GM10248 (cell line): ENCODE measurements at regions not wholly inside any gene's neighbourhood (a gene's known extent, or its start where the extent isn't known, plus 50 kb on each side); places are given as distances from the start of the nearest gene placed in this dataset.
"Not testable (repeated sequence)": the region's sequence is repeated elsewhere in the genome, so short reads cannot be mapped to it uniquely, and the experiment has no call there.

ENCODE experiments used
- CTCF ChIA-PET: fragments of 300-600 bp; sonication (Branson Sonifier 250); formaldehyde crosslinking; extraction: SDS; loops from one replicate; lab custom pipeline; 2021; ENCODE audit warnings: antibody characterized with exemption; lab: Yijun Ruan, JAX
- POLR2A ChIA-PET: fragments of 350-650 bp; sonication (Branson Sonifier 250); formaldehyde crosslinking; extraction: SDS; loops from one replicate; lab custom pipeline; 2020; ENCODE audit warnings: antibody characterized with exemption; lab: Yijun Ruan, JAX
- DNase-seq: peaks from one replicate; pipeline ENCODE4 v3.0.0; 2012; ENCODE audit errors: extremely low spot score
- TF ChIP-seq, protein P1 (sequence below): IDR thresholded peaks from 2 replicates; pipeline ENCODE4 v1.5.1; 2012; ENCODE audit warnings: mild to moderate bottlenecking, low read depth; ENCODE audit errors: extremely low read depth, missing control alignments, control extremely low read depth

- DNase-seq = no peak
- ChIA-PET CTCF (interaction anchor here (2.0 to 2.2 kb wide), 2 partner anchors 153 to 158 kb away, joined by 6 read pairs; no protein-coding TSS in a partner anchor), POLR2A (no interaction called here)
- TF ChIP-seq, protein P1, sequence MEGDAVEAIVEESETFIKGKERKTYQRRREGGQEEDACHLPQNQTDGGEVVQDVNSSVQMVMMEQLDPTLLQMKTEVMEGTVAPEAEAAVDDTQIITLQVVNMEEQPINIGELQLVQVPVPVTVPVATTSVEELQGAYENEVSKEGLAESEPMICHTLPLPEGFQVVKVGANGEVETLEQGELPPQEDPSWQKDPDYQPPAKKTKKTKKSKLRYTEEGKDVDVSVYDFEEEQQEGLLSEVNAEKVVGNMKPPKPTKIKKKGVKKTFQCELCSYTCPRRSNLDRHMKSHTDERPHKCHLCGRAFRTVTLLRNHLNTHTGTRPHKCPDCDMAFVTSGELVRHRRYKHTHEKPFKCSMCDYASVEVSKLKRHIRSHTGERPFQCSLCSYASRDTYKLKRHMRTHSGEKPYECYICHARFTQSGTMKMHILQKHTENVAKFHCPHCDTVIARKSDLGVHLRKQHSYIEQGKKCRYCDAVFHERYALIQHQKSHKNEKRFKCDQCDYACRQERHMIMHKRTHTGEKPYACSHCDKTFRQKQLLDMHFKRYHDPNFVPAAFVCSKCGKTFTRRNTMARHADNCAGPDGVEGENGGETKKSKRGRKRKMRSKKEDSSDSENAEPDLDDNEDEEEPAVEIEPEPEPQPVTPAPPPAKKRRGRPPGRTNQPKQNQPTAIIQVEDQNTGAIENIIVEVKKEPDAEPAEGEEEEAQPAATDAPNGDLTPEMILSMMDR = no peak
Observed at GRCh38 chr5:79924936-79925893, 65.8 kb downstream of the MTX3 start.

DNA sequence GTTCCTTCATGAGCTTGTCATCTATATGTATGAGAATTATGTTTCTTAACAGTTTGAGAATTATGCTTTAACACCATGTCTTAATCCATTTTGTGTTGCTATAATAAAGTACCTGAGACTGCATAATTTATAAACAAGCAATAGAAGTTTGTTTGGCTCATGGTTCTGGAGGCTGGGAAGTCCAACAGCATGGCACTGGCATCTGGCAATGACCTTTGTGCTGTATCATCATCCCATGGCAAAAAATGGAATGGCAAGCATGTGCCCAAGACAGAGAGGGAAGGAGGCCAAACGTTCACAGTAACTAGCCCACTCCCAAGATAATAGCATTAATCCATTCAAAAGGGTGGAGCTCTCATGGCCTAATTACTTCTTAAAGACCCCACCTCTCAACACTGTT, 67.6 kb downstream of the MTX3 start:
- POLR2A ChIA-PET = no interaction called here
- CTCF ChIA-PET = interaction anchor here (0.9 to 2.2 kb wide), 3 partner anchors 8 to 154 kb away, joined by 3 to 6 read pairs (median 3); no protein-coding TSS in a partner anchor
- TF ChIP-seq, protein P1 = no peak
- DNase-seq = no peak

- POLR2A ChIA-PET = no interaction called here
- CTCF ChIA-PET = interaction anchor here (0.9 to 2.2 kb wide), 2 partner anchors 13 to 155 kb away, joined by 3 to 6 read pairs; no protein-coding TSS in a partner anchor
- TF ChIP-seq, protein P1 = no peak
- no peak for DNase-seq
Observed at GRCh38 chr5:79922626-79923025, 68.4 kb downstream of the MTX3 start.

DNA sequence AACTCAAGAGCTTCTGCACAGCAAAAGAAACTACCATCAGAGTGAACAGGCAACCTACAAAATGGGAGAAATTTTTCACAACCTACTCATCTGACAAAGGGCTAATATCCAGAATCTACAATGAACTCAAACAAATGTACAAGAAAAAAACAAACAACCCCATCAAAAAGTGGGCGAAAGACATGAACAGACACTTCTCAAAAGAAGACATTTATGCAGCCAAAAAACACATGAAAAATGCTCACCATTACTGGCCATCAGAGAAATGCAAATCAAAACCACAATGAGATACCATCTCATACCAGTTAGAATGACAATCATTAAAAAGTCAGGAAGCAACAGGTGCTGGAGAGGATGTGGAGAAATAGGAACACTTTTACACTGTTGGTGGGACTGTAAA, 83.6 kb downstream of the MTX3 start:
- DNase-seq, CTCF ChIA-PET, POLR2A ChIA-PET: not testable (repeated sequence)

GRCh38 chr5:79902571-79902970, 88.5 kb downstream of the MTX3 start:
- CTCF ChIA-PET, POLR2A ChIA-PET, DNase-seq: not testable (repeated sequence)

GRCh38 chr5:79901631-79902030, 89.4 kb downstream of the MTX3 start:
- DNase-seq = no peak
- ChIA-PET POLR2A (no interaction called here), CTCF (no interaction called here)
- TF ChIP-seq, protein P1 = no peak

- TF ChIP-seq, protein P1 = no peak
- no peak for DNase-seq
- POLR2A ChIA-PET = no interaction called here
- CTCF ChIA-PET = no interaction called here
Observed at GRCh38 chr5:79898611-79899010, 92.5 kb downstream of the MTX3 start.
